ENCODE measurements at regions not wholly inside any gene's neighbourhood (a gene's known extent, or its start where the extent isn't known, plus 50 kb on each side); places are given as distances from the start of the nearest gene placed in this dataset.
"Not testable (repeated sequence)": the region's sequence is repeated elsewhere in the genome, so short reads cannot be mapped to it uniquely, and the experiment has no call there.

GRCh38 chr2:42998721-42999120 is 206.3 kb upstream of the HAAO start:
- no peaks in the 10 kb centered on the region for H3K9me3 ChIP-seq (ENCODE audit: control insufficient read depth in 4 of 4, insufficient read depth in 3 of 4, low read length in 3 of 4)
- H3K27ac ChIP-seq (ENCODE audit: low read depth in 1 of 2, low read length in 1 of 2): no peak overlapping the region
- H3K36me3 ChIP-seq (ENCODE audit: control insufficient read depth in 4 of 4, insufficient read depth in 4 of 4, low read length in 4 of 4): no peaks in the 10 kb centered on the region
- DNase-seq: no peak
- H3K4me3 ChIP-seq: no peak overlapping the region
- no peak overlapping the region for H3K9ac ChIP-seq (ENCODE audit: insufficient read depth in 1 of 2, low read length in 2 of 2)
- 96 to 98% methylated on average over 10 of the region's 10 CpGs for WGBS, 2 donors
- peaks cover 0 to 8% (median 0%) of the 10 kb centered on the region in 5 donors for H3K4me1 ChIP-seq (ENCODE audit: control insufficient read depth in 5 of 5, insufficient read depth in 5 of 5, low read length in 5 of 5)
- no peak for ATAC-seq (ENCODE audit: insufficient read depth, low FRiP score)
- no peak for TF ChIP-seq CTCF (IDR thresholded peaks at IDR 0.05; ENCODE audit: control extremely low read depth, extremely low read depth)
- no peaks in the 10 kb centered on the region for H3K27me3 ChIP-seq (ENCODE audit: control insufficient read depth in 3 of 3, insufficient read depth in 3 of 3, low read length in 2 of 3)

GRCh38 chr2:42996528-42996927 is 204.1 kb upstream of the HAAO start:
- DNase-seq (no peak), ATAC-seq (ENCODE audit: insufficient read depth, low FRiP score) (no peak)
- Histone ChIP-seq H3K9me3 (ENCODE audit: control insufficient read depth in 4 of 4, insufficient read depth in 3 of 4, low read length in 3 of 4) (no peaks in the 10 kb centered on the region), H3K4me1 (ENCODE audit: control insufficient read depth in 5 of 5, insufficient read depth in 5 of 5, low read length in 5 of 5) (peaks cover 0 to 8% (median 0%) of the 10 kb centered on the region in 5 donors), H3K36me3 (ENCODE audit: control insufficient read depth in 4 of 4, insufficient read depth in 4 of 4, low read length in 4 of 4) (no peaks in the 10 kb centered on the region), H3K4me3 (no peak overlapping the region), H3K27me3 (ENCODE audit: control insufficient read depth in 3 of 3, insufficient read depth in 3 of 3, low read length in 2 of 3) (no peaks in the 10 kb centered on the region), H3K27ac (ENCODE audit: low read depth in 1 of 2, low read length in 1 of 2) (no peak overlapping the region), H3K9ac (ENCODE audit: insufficient read depth in 1 of 2, low read length in 2 of 2) (no peak overlapping the region)
- no peak for TF ChIP-seq CTCF (IDR thresholded peaks at IDR 0.05; ENCODE audit: control extremely low read depth, extremely low read depth)
- 91 to 94% methylated on average over 4 of the region's 4 CpGs for WGBS, 2 donors

- ATAC-seq (ENCODE audit: insufficient read depth, low FRiP score): no peak
- WGBS, 2 donors: 94 to 100% methylated on average over 1 of the region's 1 CpG
Observed at GRCh38 chr2:42995752-42996422, 203.5 kb upstream of the HAAO start.

GRCh38 chr2:42989283-42990081 is 197.1 kb upstream of the HAAO start:
- not testable (repeated sequence) for H3K4me1 ChIP-seq (ENCODE audit: control insufficient read depth in 5 of 5, insufficient read depth in 5 of 5, low read length in 5 of 5); ATAC-seq (ENCODE audit: insufficient read depth, low FRiP score); H3K9me3 ChIP-seq (ENCODE audit: control insufficient read depth in 4 of 4, insufficient read depth in 3 of 4, low read length in 3 of 4); H3K9ac ChIP-seq (ENCODE audit: insufficient read depth in 1 of 2, low read length in 2 of 2); DNase-seq; H3K36me3 ChIP-seq (ENCODE audit: control insufficient read depth in 4 of 4, insufficient read depth in 4 of 4, low read length in 4 of 4); H3K27me3 ChIP-seq (ENCODE audit: control insufficient read depth in 3 of 3, insufficient read depth in 3 of 3, low read length in 2 of 3); H3K27ac ChIP-seq (ENCODE audit: low read depth in 1 of 2, low read length in 1 of 2); H3K4me3 ChIP-seq
- 88 to 97% methylated on average over 21 to 30 of the region's 37 CpGs for WGBS, 2 donors

More at GRCh38 chr2:42995752-42996422, 203.5 kb upstream of the HAAO start:
- H3K27ac ChIP-seq (ENCODE audit: low read depth in 1 of 2, low read length in 1 of 2): no peak overlapping the region
- H3K9ac ChIP-seq (ENCODE audit: insufficient read depth in 1 of 2, low read length in 2 of 2): no peak overlapping the region
- H3K4me1 ChIP-seq (ENCODE audit: control insufficient read depth in 5 of 5, insufficient read depth in 5 of 5, low read length in 5 of 5): peaks cover 0 to 8% (median 0%) of the 10 kb centered on the region in 5 donors
- H3K9me3 ChIP-seq (ENCODE audit: control insufficient read depth in 4 of 4, insufficient read depth in 3 of 4, low read length in 3 of 4): no peaks in the 10 kb centered on the region
- H3K36me3 ChIP-seq (ENCODE audit: control insufficient read depth in 4 of 4, insufficient read depth in 4 of 4, low read length in 4 of 4): no peaks in the 10 kb centered on the region
- no peak overlapping the region for H3K4me3 ChIP-seq
- H3K27me3 ChIP-seq (ENCODE audit: control insufficient read depth in 3 of 3, insufficient read depth in 3 of 3, low read length in 2 of 3): no peaks in the 10 kb centered on the region
- TF ChIP-seq CTCF (IDR thresholded peaks at IDR 0.05; ENCODE audit: control extremely low read depth, extremely low read depth): no peak
- DNase-seq: no peak

- not testable (repeated sequence) for H3K9me3 ChIP-seq (ENCODE audit: control insufficient read depth in 4 of 4, insufficient read depth in 3 of 4, low read length in 3 of 4); H3K27me3 ChIP-seq (ENCODE audit: control insufficient read depth in 3 of 3, insufficient read depth in 3 of 3, low read length in 2 of 3); H3K4me3 ChIP-seq; DNase-seq; H3K4me1 ChIP-seq (ENCODE audit: control insufficient read depth in 5 of 5, insufficient read depth in 5 of 5, low read length in 5 of 5); H3K27ac ChIP-seq (ENCODE audit: low read depth in 1 of 2, low read length in 1 of 2); H3K9ac ChIP-seq (ENCODE audit: insufficient read depth in 1 of 2, low read length in 2 of 2); H3K36me3 ChIP-seq (ENCODE audit: control insufficient read depth in 4 of 4, insufficient read depth in 4 of 4, low read length in 4 of 4); ATAC-seq (ENCODE audit: insufficient read depth, low FRiP score)
- 81 to 87% methylated on average over 4 of the region's 4 CpGs for WGBS, 2 donors
Observed at GRCh38 chr2:42988055-42988454, 195.7 kb upstream of the HAAO start.
